ENCODE measurements at regions not wholly inside any gene's neighbourhood (a gene's known extent, or its start where the extent isn't known, plus 50 kb on each side); places are given as distances from the start of the nearest gene placed in this dataset.
"Not testable (repeated sequence)": the region's sequence is repeated elsewhere in the genome, so short reads cannot be mapped to it uniquely, and the experiment has no call there.

DNA sequence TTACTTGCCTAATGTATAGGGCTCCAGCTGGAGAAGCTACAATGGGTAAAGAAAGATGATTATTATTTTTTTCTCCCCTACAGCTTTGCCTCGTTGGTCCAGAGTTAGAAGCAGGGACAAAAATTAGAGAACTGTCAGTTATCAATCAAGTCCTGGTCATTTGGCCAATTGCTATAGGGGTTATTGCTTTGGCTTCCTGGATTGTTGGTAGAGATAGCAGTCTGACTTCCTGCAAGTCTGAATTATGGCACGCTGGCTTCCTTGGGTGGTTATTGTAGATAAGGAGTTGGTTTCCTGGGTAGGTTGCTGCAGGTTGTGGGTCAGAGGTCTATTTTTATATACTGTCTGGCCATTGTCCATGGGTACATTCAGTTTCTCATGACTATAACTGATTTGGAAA is 84.7 kb upstream of the ELAC2 start:
- no peak overlapping the region for H3K27ac ChIP-seq
- TF ChIP-seq ZFX (IDR thresholded peaks at IDR 0.05; ENCODE audit: borderline replicate concordance), result no peak
- TF ChIP-seq, protein P1, sequence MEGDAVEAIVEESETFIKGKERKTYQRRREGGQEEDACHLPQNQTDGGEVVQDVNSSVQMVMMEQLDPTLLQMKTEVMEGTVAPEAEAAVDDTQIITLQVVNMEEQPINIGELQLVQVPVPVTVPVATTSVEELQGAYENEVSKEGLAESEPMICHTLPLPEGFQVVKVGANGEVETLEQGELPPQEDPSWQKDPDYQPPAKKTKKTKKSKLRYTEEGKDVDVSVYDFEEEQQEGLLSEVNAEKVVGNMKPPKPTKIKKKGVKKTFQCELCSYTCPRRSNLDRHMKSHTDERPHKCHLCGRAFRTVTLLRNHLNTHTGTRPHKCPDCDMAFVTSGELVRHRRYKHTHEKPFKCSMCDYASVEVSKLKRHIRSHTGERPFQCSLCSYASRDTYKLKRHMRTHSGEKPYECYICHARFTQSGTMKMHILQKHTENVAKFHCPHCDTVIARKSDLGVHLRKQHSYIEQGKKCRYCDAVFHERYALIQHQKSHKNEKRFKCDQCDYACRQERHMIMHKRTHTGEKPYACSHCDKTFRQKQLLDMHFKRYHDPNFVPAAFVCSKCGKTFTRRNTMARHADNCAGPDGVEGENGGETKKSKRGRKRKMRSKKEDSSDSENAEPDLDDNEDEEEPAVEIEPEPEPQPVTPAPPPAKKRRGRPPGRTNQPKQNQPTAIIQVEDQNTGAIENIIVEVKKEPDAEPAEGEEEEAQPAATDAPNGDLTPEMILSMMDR (IDR thresholded peaks at IDR 0.05), result no peak

DNA sequence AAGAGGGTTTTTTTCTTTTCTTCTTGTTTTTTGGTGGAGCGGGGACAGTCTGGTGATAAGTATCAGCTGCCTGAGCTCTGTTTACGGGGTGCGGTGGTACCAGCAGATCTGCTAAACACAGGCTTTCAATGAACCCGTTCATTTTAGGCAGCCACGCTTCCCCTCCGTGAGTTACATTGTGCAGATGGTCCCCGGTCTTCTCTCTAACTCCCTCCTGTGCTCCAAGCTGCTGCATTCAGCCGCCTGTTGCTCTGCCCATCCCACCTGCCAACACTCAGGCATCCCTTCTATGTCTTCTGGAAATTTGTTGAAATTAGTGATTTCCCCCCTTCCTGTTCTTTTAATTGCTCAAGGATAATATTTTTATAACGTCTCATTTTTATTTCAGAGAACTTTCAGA is 82.1 kb upstream of the ELAC2 start:
- TF ChIP-seq, protein P1 (IDR thresholded peaks at IDR 0.05), result no peak
- TF ChIP-seq ZFX (IDR thresholded peaks at IDR 0.05; ENCODE audit: borderline replicate concordance), result no peak
- H3K27ac ChIP-seq, result no peak overlapping the region

DNA sequence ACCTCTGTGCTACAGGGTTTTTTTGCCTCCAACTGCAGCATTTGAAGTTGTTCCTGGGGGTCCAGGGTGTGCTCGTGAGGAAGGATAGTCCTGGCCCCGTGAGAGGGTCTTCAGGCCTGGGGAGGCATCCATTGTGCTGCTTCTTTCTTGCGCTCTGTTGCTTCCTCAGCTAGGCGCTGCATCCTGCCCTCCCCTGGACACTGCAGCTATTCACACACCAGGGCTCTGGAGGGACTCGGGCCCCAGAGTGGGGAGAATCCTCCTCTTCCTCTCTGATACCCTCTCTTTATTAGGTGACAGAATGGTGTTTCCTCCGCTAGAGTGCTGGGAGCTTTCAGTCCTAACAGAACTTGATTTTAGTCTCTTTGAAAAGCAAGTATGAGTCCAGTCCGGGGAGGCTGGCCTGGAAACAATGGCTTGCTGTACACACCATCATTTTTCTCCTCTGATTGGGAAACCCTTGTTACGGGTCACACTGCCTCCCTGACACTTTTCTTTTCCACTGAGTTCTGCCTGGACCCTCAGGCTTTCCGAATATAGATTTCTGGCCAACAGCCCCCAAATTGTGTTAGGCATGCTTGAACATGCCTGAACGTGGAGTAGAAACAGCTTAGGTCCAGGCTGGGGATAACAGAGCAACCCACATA is 81.4 kb upstream of the ELAC2 start:
- TF ChIP-seq ZFX (IDR thresholded peaks at IDR 0.05; ENCODE audit: borderline replicate concordance), result no peak
- TF ChIP-seq, protein P1 (IDR thresholded peaks at IDR 0.05), result no peak
- H3K27ac ChIP-seq, result no peak overlapping the region

DNA sequence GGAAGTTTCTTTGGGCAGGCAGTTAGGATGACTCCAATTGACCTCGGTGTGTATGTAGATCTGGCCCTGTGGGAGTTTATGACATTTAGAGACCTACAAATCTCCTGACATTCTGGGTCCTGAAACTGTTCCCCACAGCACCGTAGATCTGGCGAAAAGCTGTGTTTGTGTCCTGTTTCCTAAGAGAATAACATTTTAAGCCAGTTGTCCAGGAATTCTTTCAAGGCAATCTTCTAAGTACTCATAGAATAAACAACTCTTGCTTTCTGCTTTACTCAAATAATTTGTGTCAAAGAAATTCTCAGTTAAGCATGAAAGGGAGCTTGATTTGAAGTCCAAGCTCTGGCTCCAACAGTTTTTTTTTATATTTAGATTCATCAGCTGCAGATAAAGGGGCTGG is 78.5 kb upstream of the ELAC2 start:
- H3K27ac ChIP-seq, result no peak overlapping the region
- no peak for TF ChIP-seq ZFX (IDR thresholded peaks at IDR 0.05; ENCODE audit: borderline replicate concordance)
- TF ChIP-seq, protein P1 (IDR thresholded peaks at IDR 0.05), result no peak

DNA sequence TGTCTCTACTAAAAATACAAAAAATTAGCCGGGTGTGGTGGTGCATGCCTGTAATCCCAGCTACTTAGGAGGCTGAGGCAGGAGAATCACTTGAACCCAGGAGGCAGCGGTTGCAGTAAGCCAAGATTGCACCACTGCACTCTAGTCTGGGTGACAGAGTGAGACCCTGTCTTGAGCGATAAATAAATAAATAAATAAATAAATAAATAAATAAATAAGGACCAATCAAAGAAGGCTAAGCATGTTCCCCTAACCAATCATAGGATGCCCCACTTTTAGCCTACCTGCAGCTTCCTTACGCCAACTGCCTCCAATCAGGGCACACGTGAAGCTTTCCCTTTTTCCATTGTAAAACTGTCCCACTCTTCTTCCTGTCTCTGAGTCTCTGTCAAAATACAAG is 74.2 kb upstream of the ELAC2 start:
- H3K27ac ChIP-seq, result not testable (repeated sequence)

DNA sequence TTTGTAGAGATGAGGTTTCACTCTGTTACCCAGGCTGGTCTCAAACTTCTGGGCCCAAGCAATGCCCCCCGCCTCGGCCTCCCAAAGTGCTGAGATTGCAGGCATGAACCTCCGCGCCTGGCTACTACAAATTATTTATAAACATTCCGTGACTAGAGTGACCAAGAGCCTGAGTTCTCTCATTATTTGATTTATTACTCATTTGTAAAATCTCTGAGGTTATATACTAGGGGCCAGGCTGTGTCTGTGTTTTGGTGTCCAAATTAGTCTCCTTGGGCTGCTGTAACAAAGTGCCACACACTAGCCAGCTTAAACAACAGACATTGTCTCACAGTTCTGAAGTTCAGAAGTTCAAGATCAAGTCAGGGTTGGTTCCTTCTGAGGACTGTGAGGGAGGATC is 70.8 kb upstream of the ELAC2 start:
- TF ChIP-seq, protein P1 (IDR thresholded peaks at IDR 0.05), result no peak
- no peak for TF ChIP-seq ZFX (IDR thresholded peaks at IDR 0.05; ENCODE audit: borderline replicate concordance)
- no peak overlapping the region for H3K27ac ChIP-seq

DNA sequence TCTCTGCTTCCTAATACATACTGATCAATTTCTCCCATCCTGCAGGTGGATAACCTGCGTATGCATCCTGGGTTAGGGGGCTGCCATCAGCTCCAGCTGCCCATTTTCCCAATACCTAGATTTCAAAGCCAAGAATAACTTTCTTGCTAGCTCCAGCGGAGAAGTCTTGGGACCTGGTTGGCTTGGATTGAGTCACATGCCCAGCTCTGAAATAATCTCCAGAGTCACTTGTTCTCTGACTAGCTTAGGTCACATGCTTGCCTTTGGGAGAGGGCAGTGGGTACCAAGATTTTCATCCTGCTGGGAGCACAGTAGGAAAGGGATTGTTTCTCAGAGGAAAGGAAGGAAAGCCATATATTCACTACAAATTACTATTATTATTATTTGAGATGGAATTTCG is 70.0 kb upstream of the ELAC2 start:
- H3K27ac ChIP-seq, result no peak overlapping the region
- TF ChIP-seq ZFX (IDR thresholded peaks at IDR 0.05; ENCODE audit: borderline replicate concordance), result no peak
- TF ChIP-seq, protein P1 (IDR thresholded peaks at IDR 0.05), result no peak
